SHP77 treated with DMSO at 0.1 percent for 48 hours (cell line): ENCODE measurements at regions not wholly inside any gene's neighbourhood (a gene's known extent, or its start where the extent isn't known, plus 50 kb on each side); places are given as distances from the start of the nearest gene placed in this dataset.
"Not testable (repeated sequence)": the region's sequence is repeated elsewhere in the genome, so short reads cannot be mapped to it uniquely, and the experiment has no call there.

Experiments
- DNase-seq: peaks from one replicate; lab custom pipeline; 2025; lab: John Stamatoyannopoulos, UW

DNA sequence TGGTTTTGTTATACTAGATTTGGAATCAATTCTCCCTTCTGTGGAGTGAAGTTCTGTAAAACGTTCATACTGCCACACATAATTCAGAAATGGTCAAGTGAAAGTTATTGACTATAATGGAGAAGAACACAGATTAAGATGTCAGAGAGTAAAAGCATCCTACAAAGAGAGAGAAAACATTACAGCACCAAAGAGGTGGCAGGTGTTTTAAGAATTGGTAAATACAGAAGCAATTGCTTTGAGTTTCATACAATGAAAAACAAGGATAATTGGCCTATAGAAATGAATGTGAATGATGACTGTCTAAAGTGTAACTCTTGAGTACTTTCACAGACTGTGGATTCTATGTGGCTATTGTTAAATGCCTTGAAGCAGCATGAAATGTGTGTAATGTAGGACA, 435.6 kb upstream of the SMIM31 start:
- DNase-seq, result no peak

- no peak for DNase-seq
Measured at GRCh38 chr4:164319688-164320087, 434.2 kb upstream of the SMIM31 start.

- no peak for DNase-seq
Measured at GRCh38 chr4:164320847-164321246, 433.1 kb upstream of the SMIM31 start.

DNA sequence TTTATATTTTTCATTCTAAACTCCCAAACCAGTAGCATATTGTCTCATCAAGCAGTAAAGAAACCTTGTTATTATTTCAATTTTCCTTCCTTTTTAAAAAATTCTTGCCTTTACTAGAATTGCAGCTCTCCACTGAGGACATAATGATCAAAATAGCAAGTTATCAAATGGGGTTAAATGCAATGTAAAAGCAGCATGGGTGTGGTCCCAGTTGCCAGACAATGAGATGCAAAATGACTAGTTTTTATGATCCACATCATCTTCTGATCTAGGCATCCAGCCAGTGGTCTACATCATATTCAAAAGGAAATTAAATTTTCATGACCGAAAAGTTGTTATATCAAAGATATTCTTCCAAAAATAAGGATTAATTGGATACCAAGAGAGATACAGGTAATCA, 427.9 kb upstream of the SMIM31 start:
- no peak for DNase-seq

GRCh38 chr4:164337219-164337944, 416.5 kb upstream of the SMIM31 start:
- no peak for DNase-seq

GRCh38 chr4:164343472-164343976, 410.4 kb upstream of the SMIM31 start:
- no peak for DNase-seq

GRCh38 chr4:164345756-164346155, 408.2 kb upstream of the SMIM31 start:
- no peak for DNase-seq

GRCh38 chr4:164350061-164350460, 403.9 kb upstream of the SMIM31 start:
- DNase-seq, result no peak

DNA sequence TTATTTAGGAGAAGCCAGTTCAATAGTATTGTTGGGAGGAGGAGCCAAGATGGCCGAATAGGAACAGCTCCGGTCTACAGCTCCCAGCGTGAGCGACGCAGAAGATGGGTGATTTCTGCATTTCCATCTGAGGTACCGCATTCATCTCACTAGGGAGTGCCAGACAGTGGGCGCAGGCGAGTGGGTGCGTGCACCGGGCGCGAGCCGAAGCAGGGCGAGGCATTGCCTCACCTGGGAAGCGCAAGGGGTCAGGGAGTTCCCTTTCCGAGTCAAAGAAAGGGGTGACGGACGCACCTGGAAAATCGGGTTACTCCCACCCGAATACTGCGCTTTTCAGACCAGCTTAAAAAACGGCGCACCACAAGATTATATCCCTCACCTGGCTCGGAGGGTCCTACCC, 403.2 kb upstream of the SMIM31 start:
- not testable (repeated sequence) for DNase-seq

DNA sequence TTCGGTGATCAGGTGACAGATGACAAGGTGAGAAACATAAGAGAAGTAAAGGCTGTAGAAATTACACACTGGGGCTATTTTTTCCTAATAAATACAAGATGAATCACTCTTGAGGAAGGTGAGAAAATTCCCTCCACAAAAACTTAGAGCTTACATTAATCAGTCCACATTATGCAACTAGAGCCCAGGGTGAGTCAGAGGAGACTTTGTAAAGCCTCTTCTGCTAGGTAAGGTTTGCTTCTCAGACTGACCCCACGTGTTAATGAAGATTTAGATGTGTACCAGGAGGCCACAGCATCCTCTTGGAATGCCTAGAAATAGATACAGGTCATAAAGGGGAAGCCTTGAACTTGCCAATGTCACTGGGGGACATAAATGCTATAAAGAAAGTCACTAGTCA, 396.0 kb upstream of the SMIM31 start:
- no peak for DNase-seq

DNA sequence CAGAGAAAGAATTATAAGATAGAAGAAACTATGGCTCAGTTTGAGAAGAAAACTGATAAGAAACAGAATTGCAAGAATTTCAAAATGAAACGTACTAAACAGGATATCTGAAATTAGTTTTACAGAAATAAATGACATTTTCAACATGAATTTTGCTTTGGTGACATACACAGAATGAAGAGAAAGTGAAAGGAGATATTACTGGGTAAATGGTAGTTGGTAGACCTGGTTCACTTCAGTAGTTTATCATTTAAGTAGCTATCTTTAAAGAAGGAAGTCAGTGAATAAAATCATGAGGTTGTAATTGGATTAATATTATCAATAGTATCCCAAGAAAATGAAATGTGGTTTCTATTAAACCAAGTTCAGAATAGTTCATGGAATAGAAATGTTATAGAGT, 395.5 kb upstream of the SMIM31 start:
- no peak for DNase-seq

DNA sequence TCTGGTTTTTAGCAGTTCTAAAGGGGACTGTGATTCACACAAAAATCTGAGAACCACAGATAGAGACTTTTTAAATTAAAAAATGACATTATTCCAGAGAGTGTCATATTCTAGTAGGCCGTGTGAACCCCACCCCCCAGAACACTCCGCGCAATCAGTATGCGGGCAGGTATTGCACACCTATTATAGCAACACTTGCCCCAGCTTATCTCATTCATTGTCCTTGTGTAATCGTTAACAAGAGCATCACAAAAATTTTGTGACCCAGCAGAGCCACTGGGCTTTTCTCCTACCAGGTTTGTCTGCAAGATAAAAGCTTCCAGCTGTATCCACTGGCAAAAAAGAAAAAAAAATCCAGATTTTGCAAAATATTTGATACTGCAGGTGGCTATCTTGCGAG, 394.1 kb upstream of the SMIM31 start:
- DNase-seq, result no peak

DNA sequence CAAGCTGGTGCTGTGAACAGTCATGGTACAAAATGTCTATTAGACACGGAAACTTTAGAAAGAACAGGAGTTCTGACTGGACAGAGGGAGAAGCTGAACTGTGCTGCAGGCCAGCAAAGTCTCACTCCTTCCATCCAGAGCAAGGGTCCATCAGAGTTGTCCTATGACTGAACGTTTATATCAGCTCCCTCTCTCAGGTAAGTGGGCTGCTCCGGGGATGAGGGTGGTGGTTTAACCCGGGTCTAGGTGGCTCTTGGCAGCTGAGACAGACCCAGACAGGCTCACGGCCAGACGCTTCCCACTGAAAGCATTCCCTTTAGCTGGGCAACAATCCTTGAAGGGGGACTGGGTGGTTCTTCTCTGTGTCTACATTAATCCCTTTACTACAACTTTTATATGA, 385.0 kb upstream of the SMIM31 start:
- DNase-seq, result no peak

GRCh38 chr4:164373021-164373420, 380.9 kb upstream of the SMIM31 start:
- no peak for DNase-seq

GRCh38 chr4:164377277-164377676, 376.7 kb upstream of the SMIM31 start:
- DNase-seq, result no peak

- DNase-seq, result no peak
Measured at GRCh38 chr4:164378361-164378760, 375.6 kb upstream of the SMIM31 start.

- DNase-seq, result no peak
Measured at GRCh38 chr4:164379694-164380093, 374.2 kb upstream of the SMIM31 start.

DNA sequence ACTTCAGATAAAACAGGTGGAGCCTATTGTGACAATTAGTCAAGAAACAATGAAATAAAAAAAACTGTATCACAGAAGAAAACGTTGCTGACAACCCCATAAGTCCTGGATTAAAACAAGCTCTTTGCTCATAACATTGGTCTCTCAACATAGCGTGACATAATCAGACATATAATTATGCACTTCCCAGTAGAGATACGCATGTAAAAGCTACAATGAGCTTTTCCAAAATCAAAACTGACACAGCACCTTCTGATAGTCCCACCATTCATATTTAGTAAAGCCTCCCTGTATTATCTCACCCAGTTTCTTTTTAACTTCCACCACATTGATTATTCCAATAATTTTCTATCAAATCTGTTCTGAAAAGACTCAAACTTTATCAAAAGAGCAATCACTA, 372.1 kb upstream of the SMIM31 start:
- DNase-seq, result no peak

- no peak for DNase-seq
Measured at GRCh38 chr4:164383058-164383357, 370.9 kb upstream of the SMIM31 start.

DNA sequence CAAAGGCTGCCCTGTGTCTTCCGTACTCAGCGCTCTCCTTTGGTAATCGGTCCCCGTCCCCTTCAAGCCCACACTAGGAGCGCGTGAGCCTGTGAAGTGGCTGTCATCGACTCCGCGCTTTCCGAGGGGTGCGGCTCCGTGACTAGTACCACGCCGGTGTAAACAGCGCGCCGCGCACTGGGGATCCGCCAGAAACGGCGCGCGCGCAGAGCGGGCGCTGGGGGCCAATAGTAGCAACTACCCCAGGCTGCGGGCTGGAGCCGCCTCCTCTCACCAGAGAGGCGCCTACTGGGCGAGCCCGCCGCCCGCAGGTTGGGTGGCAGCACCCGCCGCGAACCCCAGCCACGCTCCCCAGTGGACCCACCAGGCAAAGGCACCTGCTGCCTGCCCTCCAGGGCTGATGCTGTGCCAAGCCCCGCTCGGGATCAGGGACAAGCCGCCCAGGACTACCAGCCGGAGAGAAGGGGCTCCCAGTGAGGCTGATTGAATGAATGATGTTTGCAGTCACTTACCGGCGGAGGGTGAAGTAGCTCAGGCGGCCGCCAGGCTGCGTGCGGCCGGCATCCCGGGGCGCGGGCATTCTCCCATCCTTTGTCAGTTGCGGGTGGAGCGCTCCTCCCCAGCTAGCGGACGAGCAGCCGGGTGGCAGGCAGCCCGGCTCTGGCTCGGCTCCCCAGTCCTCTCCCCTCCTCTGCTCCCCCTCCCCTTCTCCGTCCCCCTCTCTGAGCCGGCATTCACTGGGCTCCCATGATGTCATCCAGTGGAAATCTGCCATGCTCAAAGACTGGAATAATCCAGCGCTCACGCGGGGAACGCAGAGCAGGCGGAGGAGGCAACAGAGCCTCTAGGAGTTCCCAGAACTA, 370.3 kb upstream of the SMIM31 start:
- DNase-seq, result no peak

- DNase-seq, result no peak
Measured at GRCh38 chr4:164384416-164384815, 369.5 kb upstream of the SMIM31 start.

GRCh38 chr4:164396439-164396838, 357.5 kb upstream of the SMIM31 start:
- no peak for DNase-seq

DNA sequence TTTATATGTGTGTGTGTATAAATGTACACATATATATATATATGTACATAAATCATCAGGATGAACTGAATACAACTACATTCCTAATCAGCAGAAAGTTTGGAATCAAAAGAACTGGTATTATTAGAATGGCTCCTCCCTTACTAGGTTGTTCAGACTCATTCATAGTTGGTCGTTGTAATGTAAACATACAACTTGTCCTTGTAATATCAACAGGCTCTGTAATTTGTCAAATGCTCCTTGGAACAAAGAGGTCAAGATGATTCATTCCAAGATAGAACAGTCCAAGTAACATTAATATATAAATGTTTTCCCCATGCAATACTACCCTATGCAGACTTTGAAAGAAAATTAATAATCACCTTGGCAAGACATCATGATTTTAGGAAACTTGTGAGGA, 351.4 kb upstream of the SMIM31 start:
- DNase-seq, result no peak

GRCh38 chr4:164405774-164406173, 348.2 kb upstream of the SMIM31 start:
- DNase-seq, result no peak
